ENCODE measurements at regions not wholly inside any gene's neighbourhood (a gene's known extent, or its start where the extent isn't known, plus 50 kb on each side); places are given as distances from the start of the nearest gene placed in this dataset.

DNA sequence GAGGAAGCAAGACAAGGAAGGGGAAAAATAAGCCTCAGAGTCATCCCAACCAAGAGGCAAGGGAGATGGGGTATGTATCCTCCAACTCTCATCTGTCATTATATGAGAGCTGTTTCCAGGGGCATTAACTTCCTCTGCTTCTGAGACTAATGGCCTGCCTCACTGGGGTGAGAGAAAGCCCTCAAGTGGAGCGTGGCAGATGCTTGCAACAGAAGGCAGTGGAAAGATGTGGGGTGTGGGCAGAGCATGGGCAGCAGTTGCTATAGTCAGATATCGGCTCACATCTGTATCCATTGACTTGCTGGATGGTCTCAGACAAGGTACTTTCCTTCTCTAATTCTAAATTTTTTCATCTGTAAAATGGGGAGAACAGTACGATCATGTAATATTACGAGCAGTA lies 81.7 kb upstream of the PLCL2 start:
- H3K27me3 ChIP-seq (ENCODE audit: control insufficient read depth, insufficient read depth, low read length), result no peaks in the 10 kb centered on the region; the same call in 1 of the 2 replicates
- no peak overlapping the region for H3K23ac ChIP-seq (ENCODE audit: low read depth, low read length)
- H4K20me1 ChIP-seq (ENCODE audit: insufficient read depth, low read length), result no peaks in the 10 kb centered on the region
- H2AK9ac ChIP-seq (replicated peaks; ENCODE audit: low read depth, low read length, poor library complexity), result no peak overlapping the region
- no TSS peak for BruUV-seq (replicated peaks)
- H2AK5ac ChIP-seq (ENCODE audit: low read depth, low read length), result no peak overlapping the region
- no peaks in the 10 kb centered on the region for H3K36me3 ChIP-seq (ENCODE audit: control insufficient read depth, insufficient read depth, low read length)
- H2BK5ac ChIP-seq (ENCODE audit: low read depth, low read length, poor library complexity, severe bottlenecking), result no peak overlapping the region
- no peak overlapping the region for H3K27ac ChIP-seq (ENCODE audit: insufficient read depth, low read length)
- ATAC-seq (ENCODE audit: low read depth) (no peak), DNase-seq (no peak)
- TF ChIP-seq, protein P1, sequence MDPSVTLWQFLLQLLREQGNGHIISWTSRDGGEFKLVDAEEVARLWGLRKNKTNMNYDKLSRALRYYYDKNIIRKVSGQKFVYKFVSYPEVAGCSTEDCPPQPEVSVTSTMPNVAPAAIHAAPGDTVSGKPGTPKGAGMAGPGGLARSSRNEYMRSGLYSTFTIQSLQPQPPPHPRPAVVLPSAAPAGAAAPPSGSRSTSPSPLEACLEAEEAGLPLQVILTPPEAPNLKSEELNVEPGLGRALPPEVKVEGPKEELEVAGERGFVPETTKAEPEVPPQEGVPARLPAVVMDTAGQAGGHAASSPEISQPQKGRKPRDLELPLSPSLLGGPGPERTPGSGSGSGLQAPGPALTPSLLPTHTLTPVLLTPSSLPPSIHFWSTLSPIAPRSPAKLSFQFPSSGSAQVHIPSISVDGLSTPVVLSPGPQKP (IDR thresholded peaks at IDR 0.05; ENCODE audit: borderline replicate concordance, low read depth, low read length), result no peak
- TF ChIP-seq, protein P2, sequence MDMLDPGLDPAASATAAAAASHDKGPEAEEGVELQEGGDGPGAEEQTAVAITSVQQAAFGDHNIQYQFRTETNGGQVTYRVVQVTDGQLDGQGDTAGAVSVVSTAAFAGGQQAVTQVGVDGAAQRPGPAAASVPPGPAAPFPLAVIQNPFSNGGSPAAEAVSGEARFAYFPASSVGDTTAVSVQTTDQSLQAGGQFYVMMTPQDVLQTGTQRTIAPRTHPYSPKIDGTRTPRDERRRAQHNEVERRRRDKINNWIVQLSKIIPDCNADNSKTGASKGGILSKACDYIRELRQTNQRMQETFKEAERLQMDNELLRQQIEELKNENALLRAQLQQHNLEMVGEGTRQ (IDR thresholded peaks at IDR 0.05; ENCODE audit: low read depth, low read length), result no peak
- TF ChIP-seq FOS (IDR thresholded peaks at IDR 0.05; ENCODE audit: low read depth, low read length), result no peak
- no peak for TF ChIP-seq RAD21 (IDR thresholded peaks at IDR 0.05; ENCODE audit: low read length)
- TF ChIP-seq POLR2A (IDR thresholded peaks at IDR 0.05; ENCODE audit: low read depth, low read length), result no peak
- TF ChIP-seq SMC3 (IDR thresholded peaks at IDR 0.05; ENCODE audit: low read depth, low read length), result no peak
- TF ChIP-seq RFX5 (IDR thresholded peaks at IDR 0.05; ENCODE audit: low read depth, low read length), result no peak
- TF ChIP-seq, protein P3, sequence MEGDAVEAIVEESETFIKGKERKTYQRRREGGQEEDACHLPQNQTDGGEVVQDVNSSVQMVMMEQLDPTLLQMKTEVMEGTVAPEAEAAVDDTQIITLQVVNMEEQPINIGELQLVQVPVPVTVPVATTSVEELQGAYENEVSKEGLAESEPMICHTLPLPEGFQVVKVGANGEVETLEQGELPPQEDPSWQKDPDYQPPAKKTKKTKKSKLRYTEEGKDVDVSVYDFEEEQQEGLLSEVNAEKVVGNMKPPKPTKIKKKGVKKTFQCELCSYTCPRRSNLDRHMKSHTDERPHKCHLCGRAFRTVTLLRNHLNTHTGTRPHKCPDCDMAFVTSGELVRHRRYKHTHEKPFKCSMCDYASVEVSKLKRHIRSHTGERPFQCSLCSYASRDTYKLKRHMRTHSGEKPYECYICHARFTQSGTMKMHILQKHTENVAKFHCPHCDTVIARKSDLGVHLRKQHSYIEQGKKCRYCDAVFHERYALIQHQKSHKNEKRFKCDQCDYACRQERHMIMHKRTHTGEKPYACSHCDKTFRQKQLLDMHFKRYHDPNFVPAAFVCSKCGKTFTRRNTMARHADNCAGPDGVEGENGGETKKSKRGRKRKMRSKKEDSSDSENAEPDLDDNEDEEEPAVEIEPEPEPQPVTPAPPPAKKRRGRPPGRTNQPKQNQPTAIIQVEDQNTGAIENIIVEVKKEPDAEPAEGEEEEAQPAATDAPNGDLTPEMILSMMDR (conservative IDR thresholded peaks at IDR 0.05; ENCODE audit: low read depth, low read length), result no peak
- H2BK15ac ChIP-seq (ENCODE audit: low read depth, low read length), result no peak overlapping the region
- H3K9me3 ChIP-seq (ENCODE audit: control insufficient read depth, insufficient read depth, low read length), result no peaks in the 10 kb centered on the region
- no CpG with 5 or more reads among the region's 4 CpGs for WGBS, 2 experiments (ENCODE audit: extremely low coverage in 2 of 2, insufficient read length in 1 of 2)
- H3K4me2 ChIP-seq (ENCODE audit: low read depth, low read length), result no peak overlapping the region
- H2AFZ ChIP-seq (replicated peaks; ENCODE audit: low read length, poor library complexity), result no peak overlapping the region
- H2BK120ac ChIP-seq (ENCODE audit: low read depth, low read length), result no peak overlapping the region
- dilution Hi-C loops (cut with HindIII; ENCODE audit: low sequenced_read_pairs, unreplicated experiment) (no loop called here), in situ Hi-C loops (cut with MboI; ENCODE audit: low sequenced_read_pairs) (no loop called here), intact Hi-C loops (cut with micrococcal nuclease) (no loop called here)
- ChIA-PET CTCF (no interaction called here), POLR2A (ENCODE audit: unreplicated experiment) (no interaction called here)
- H3K4me1 ChIP-seq (ENCODE audit: control insufficient read depth, insufficient read depth, low read length), result no peaks in the 10 kb centered on the region
- H2BK20ac ChIP-seq (ENCODE audit: low read depth, low read length), result no peak overlapping the region
- no peak overlapping the region for H3K18ac ChIP-seq (ENCODE audit: low read depth, low read length)
- no peak overlapping the region for H3K56ac ChIP-seq (ENCODE audit: extremely low read depth, insufficient read depth, low read length)
- H3K9me1 ChIP-seq (ENCODE audit: insufficient read depth, low read length), result no peaks in the 10 kb centered on the region
- no peaks in the 10 kb centered on the region for H3K79me1 ChIP-seq (ENCODE audit: low read depth in 1 of 2, low read length in 2 of 2)
- H3K4me3 ChIP-seq (ENCODE audit: insufficient read depth, low read depth, low read length), result no peak overlapping the region
- no peak overlapping the region for H3K14ac ChIP-seq (replicated peaks; ENCODE audit: low read depth, low read length)
- no peak overlapping the region for H3K9ac ChIP-seq (ENCODE audit: low read depth, low read length)
- no peak overlapping the region for H4K5ac ChIP-seq (ENCODE audit: low read depth, low read length)
- H4K91ac ChIP-seq (ENCODE audit: insufficient read depth, low read depth, low read length), result no peak overlapping the region
- no peak overlapping the region for H4K8ac ChIP-seq (ENCODE audit: low read depth in 2 of 2, low read length in 2 of 2)
- H3K4ac ChIP-seq (ENCODE audit: low read depth, low read length), result no peak overlapping the region

All from IMR-90 (cell line).